ENCODE measurements at regions not wholly inside any gene's neighbourhood (a gene's known extent, or its start where the extent isn't known, plus 50 kb on each side); places are given as distances from the start of the nearest gene placed in this dataset.
"Not testable (repeated sequence)": the region's sequence is repeated elsewhere in the genome, so short reads cannot be mapped to it uniquely, and the experiment has no call there.

DNA sequence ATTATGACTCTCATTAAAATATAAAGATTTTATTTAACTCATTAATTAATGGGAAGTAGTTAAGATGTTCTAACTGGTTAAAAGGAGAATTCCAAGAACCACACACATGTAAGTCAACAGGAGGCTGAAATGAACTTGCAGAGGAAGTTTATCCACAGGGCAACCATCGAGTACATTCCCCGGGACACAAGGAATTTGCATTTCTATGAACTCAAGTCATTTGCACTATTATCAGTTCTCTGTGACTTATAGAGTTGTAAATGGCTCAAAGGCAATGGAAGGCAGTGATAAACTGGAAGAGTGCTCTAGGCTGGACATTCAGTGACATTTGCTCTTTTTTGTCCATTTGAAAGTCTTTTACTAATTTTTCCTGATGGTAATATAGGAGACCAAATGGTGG, 97.4 kb downstream of the SNX5 start:
- H3K27ac Mint-ChIP-seq, result no peak overlapping the region
- ChIA-PET CTCF (no interaction called here), POLR2A (no interaction called here)
- H3K9me3 Mint-ChIP-seq, result no peaks in the 10 kb centered on the region
- H3K4me1 Mint-ChIP-seq (ENCODE audit: low read depth), result peaks cover 8% of the 10 kb centered on the region
- H3K4me3 Mint-ChIP-seq, result no peak overlapping the region
- intact Hi-C loops (cut with micrococcal nuclease), result loop anchor here (10.0 kb wide), 1 partner anchor 106 kb away; no protein-coding TSS in a partner anchor
- H3K27me3 Mint-ChIP-seq, result peaks cover 4% of the 10 kb centered on the region
- DNase-seq, result no peak
- H3K36me3 Mint-ChIP-seq, result no peaks in the 10 kb centered on the region

DNA sequence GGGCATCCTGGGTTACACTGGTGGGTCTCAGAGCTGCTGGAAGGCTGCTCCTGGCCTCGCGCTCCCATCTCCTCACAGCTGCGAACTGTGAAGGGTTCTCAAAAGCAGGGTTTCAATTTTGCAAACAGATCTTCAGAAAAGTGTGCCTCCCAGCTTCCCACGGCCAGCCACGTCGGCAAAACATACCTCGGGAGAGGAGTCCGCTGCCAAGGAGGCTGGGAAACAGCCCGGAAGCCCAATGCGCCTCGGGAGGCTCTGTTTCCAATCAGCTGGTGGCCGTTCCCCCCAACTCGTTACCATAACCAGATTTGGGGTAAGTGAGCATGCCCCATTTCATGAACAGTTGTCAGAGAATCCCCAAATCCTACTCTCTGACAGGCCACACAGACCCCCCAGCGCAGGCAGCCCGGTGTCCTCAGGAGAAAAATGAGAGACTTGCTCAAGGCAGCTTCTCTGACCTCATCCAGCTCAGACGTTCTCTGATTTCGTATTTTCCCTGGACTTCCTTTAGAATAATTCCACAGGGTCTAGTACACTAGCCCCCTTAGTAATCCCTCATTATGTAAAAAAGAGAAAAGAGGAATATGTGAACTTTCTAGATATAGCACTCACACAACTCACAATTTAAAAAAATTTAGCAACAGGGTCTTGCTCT, 98.4 kb downstream of the SNX5 start:
- ChIA-PET CTCF (interaction anchor here (0.6 kb wide), 1 partner anchor 75 kb away, joined by 3 read pairs; no protein-coding TSS in a partner anchor), POLR2A (no interaction called here)
- H3K9me3 Mint-ChIP-seq, result no peaks in the 10 kb centered on the region
- H3K4me3 Mint-ChIP-seq, result no peak overlapping the region
- DNase-seq, result no peak
- no peaks in the 10 kb centered on the region for H3K36me3 Mint-ChIP-seq
- intact Hi-C loops (cut with micrococcal nuclease), result loop anchor here (10.0 kb wide), 1 partner anchor 105 kb away; no protein-coding TSS in a partner anchor
- H3K27me3 Mint-ChIP-seq, result peaks cover 4% of the 10 kb centered on the region
- H3K4me1 Mint-ChIP-seq (ENCODE audit: low read depth), result peaks cover 8% of the 10 kb centered on the region
- H3K27ac Mint-ChIP-seq, result no peak overlapping the region

DNA sequence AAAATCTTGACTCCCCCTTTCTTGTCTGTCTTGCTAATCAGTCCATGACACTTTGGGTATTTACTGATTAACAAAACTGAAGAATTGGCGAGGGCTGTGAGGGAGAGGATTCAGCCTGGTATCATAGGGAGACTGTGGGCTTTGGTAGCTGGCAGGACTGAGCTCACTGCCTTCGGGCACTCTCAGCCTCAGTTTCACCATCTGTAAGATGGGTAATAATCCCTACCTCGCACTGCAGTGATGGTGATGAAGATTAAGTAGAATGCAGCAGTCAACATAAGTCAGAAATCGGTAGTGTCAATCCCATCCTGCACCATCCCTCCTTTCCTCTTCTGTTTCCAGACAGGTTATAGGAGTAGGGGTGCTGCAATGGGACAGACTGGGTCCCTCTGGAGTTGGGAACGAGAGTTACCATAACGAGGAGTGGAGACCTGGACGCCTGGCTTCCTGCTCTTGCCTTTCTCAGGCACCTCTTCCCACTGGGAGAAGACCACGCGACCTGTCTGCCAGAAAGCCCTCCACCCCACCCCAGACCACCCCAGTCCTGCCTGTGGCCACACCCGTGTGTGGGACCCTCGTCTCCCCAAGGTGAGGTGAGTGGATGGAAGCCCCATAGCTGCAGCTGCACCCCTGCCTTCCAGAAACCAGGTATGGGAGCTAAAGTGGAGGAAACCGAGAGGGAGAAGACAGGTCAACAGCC, 99.1 kb downstream of the SNX5 start:
- ChIA-PET CTCF (interaction anchor here (1.0 kb wide), 1 partner anchor 29 kb away, joined by 3 read pairs; no protein-coding TSS in a partner anchor), POLR2A (no interaction called here)
- Mint-ChIP-seq H3K27ac (no peak overlapping the region), H3K27me3 (peaks cover 2% of the 10 kb centered on the region), H3K9me3 (no peaks in the 10 kb centered on the region), H3K36me3 (no peaks in the 10 kb centered on the region), H3K4me1 (ENCODE audit: low read depth) (peaks cover 8% of the 10 kb centered on the region), H3K4me3 (no peak overlapping the region)
- DNase-seq, result no peak
- intact Hi-C loops (cut with micrococcal nuclease), result no loop called here

GRCh38 chr20:17868700-17869231, 99.8 kb downstream of the SNX5 start:
- intact Hi-C loops (cut with micrococcal nuclease), result no loop called here
- H3K36me3 Mint-ChIP-seq, result no peaks in the 10 kb centered on the region
- peaks cover 8% of the 10 kb centered on the region for H3K4me1 Mint-ChIP-seq (ENCODE audit: low read depth)
- POLR2A ChIA-PET, result no interaction called here
- no peak overlapping the region for H3K4me3 Mint-ChIP-seq
- H3K9me3 Mint-ChIP-seq, result no peaks in the 10 kb centered on the region
- no peak overlapping the region for H3K27ac Mint-ChIP-seq
- H3K27me3 Mint-ChIP-seq, result peaks cover 2% of the 10 kb centered on the region
- no peak for DNase-seq
- CTCF ChIA-PET, result interaction anchor here (1.0 kb wide), 1 partner anchor 29 kb away, joined by 3 read pairs; no protein-coding TSS in a partner anchor

- Mint-ChIP-seq H3K4me3 (no peak overlapping the region), H3K36me3 (no peaks in the 10 kb centered on the region), H3K27me3 (peaks cover 2% of the 10 kb centered on the region), H3K4me1 (ENCODE audit: low read depth) (peaks cover 8% of the 10 kb centered on the region), H3K27ac (no peak overlapping the region), H3K9me3 (no peaks in the 10 kb centered on the region)
- no peak for DNase-seq
- ChIA-PET CTCF (no interaction called here), POLR2A (no interaction called here)
- intact Hi-C loops (cut with micrococcal nuclease), result no loop called here
Measured at GRCh38 chr20:17868151-17868550, 100.4 kb downstream of the SNX5 start.

GRCh38 chr20:17867131-17867925, 101.3 kb downstream of the SNX5 start:
- no peaks in the 10 kb centered on the region for H3K9me3 Mint-ChIP-seq
- peaks cover 6% of the 10 kb centered on the region for H3K4me1 Mint-ChIP-seq (ENCODE audit: low read depth)
- peaks cover 2% of the 10 kb centered on the region for H3K27me3 Mint-ChIP-seq
- DNase-seq, result no peak
- H3K4me3 Mint-ChIP-seq, result no peak overlapping the region
- CTCF ChIA-PET, result no interaction called here
- no peaks in the 10 kb centered on the region for H3K36me3 Mint-ChIP-seq
- H3K27ac Mint-ChIP-seq, result no peak overlapping the region
- POLR2A ChIA-PET, result no interaction called here
- intact Hi-C loops (cut with micrococcal nuclease), result no loop called here

- Mint-ChIP-seq H3K4me1 (ENCODE audit: low read depth) (no peaks in the 10 kb centered on the region), H3K4me3 (no peak overlapping the region), H3K27me3 (peaks cover 7% of the 10 kb centered on the region), H3K9me3 (no peaks in the 10 kb centered on the region), H3K27ac (no peak overlapping the region), H3K36me3 (no peaks in the 10 kb centered on the region)
- POLR2A ChIA-PET, result no interaction called here
- no peak for DNase-seq
- intact Hi-C loops (cut with micrococcal nuclease), result no loop called here
- CTCF ChIA-PET, result no interaction called here
Measured at GRCh38 chr20:17866234-17867001, 102.2 kb downstream of the SNX5 start.

DNA sequence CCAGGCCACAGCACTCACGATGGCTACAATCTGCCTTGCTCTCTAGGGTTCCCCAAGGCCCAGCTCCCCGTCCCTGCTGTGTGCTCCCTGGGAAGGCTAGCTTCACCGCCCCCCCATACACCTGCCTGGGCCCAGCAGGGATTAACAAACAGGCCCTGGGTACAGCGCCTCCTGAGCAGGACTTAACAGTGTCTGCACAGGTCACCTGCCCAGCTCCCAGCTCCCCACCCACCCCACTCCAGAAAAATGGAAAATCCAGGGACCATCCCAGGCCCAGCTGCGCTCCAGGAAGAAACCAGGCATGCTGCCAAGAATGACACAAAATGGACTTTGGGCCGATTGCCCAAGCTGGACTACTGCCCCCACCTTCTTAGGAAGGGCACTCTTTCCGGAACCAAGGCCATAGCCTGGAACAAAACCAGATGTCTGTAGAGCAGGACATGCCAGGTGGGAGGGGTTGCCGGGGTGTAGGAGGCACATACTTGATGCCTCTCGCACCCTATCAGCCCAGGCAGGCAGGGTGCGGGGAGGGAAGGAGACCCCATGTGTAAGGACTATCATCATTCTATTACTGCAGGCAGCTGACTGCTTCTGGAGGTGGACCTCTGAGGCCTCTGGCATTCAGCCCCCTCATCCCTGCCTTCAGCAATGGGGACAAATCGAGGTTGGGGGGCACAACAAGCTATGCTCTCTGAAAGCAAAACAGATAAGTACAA, 104.9 kb downstream of the SNX5 start:
- Mint-ChIP-seq H3K27ac (no peak overlapping the region), H3K4me1 (ENCODE audit: low read depth) (peaks cover 7% of the 10 kb centered on the region), H3K36me3 (no peaks in the 10 kb centered on the region), H3K9me3 (no peaks in the 10 kb centered on the region), H3K4me3 (no peak overlapping the region), H3K27me3 (peaks cover 9% of the 10 kb centered on the region)
- POLR2A ChIA-PET, result no interaction called here
- CTCF ChIA-PET, result interaction anchor here (0.6 to 1.1 kb wide), 2 partner anchors 34 to 51 kb away, joined by 3 read pairs; no protein-coding TSS in a partner anchor
- intact Hi-C loops (cut with micrococcal nuclease), result no loop called here
- DNase-seq, result no peak

DNA sequence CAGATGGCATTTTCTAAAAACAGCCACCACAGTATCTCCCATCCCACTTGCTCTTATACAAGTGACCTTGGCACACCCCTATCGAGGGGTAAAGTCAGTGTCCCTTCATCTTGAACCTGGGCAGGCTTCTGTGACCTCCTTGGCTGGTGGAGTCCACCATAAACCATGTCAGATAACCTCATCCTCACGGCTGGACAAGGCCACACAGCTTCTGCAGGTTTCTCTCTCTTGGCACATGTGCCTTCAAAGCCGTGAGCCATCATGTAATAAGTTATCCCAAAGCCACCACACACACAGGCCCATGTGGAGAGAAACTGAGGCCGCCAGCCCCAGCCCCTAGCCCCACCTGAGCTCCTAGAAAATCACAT, 105.4 kb downstream of the SNX5 start:
- Mint-ChIP-seq H3K4me1 (ENCODE audit: low read depth) (peaks cover 9% of the 10 kb centered on the region), H3K4me3 (no peak overlapping the region), H3K27me3 (peaks cover 9% of the 10 kb centered on the region), H3K9me3 (no peaks in the 10 kb centered on the region), H3K36me3 (no peaks in the 10 kb centered on the region), H3K27ac (no peak overlapping the region)
- ChIA-PET CTCF (interaction anchor here (1.1 kb wide), 1 partner anchor 35 kb away, joined by 3 read pairs; no protein-coding TSS in a partner anchor), POLR2A (no interaction called here)
- intact Hi-C loops (cut with micrococcal nuclease), result no loop called here
- no peak for DNase-seq

- H3K4me1 Mint-ChIP-seq (ENCODE audit: low read depth), result peaks cover 9% of the 10 kb centered on the region
- H3K4me3 Mint-ChIP-seq, result no peak overlapping the region
- no peak for DNase-seq
- peaks cover 8% of the 10 kb centered on the region for H3K27me3 Mint-ChIP-seq
- H3K36me3 Mint-ChIP-seq, result no peaks in the 10 kb centered on the region
- no peak overlapping the region for H3K27ac Mint-ChIP-seq
- ChIA-PET POLR2A (no interaction called here), CTCF (no interaction called here)
- no peaks in the 10 kb centered on the region for H3K9me3 Mint-ChIP-seq
- intact Hi-C loops (cut with micrococcal nuclease), result no loop called here
Measured at GRCh38 chr20:17862171-17862570, 106.4 kb downstream of the SNX5 start.

- H3K27ac Mint-ChIP-seq; H3K27me3 Mint-ChIP-seq; CTCF ChIA-PET; DNase-seq; H3K4me3 Mint-ChIP-seq; H3K36me3 Mint-ChIP-seq; H3K9me3 Mint-ChIP-seq; intact Hi-C loops (cut with micrococcal nuclease); H3K4me1 Mint-ChIP-seq (ENCODE audit: low read depth); POLR2A ChIA-PET: not testable (repeated sequence)
Measured at GRCh38 chr20:17861620-17862019, 107.0 kb downstream of the SNX5 start.

Data from activated CD4-positive, alpha-beta memory T cell treated with anti-CD3 and anti-CD28 coated beads for 36 hours (primary cell).